Sigmoid colon (tissue), 4 donors: ENCODE measurements at regions not wholly inside any gene's neighbourhood (a gene's known extent, or its start where the extent isn't known, plus 50 kb on each side); places are given as distances from the start of the nearest gene placed in this dataset.

Experiments used
- EP300 ChIP-seq, 4 donors: sonication (generic); formaldehyde crosslinking; IDR thresholded peaks; one replicate each; pipeline ENCODE4 v1.6.1; 2017; ENCODE audit warnings: antibody characterized with exemption in 4 of 4
- POLR2A ChIP-seq, 2 donors: fragments of 450-650 bp; IDR thresholded peaks; one replicate each; pipeline ENCODE4 v1.6.1; 2016; ENCODE audit warnings: antibody characterized with exemption in 2 of 2, mild to moderate bottlenecking in 2 of 2, moderate library complexity in 2 of 2
- TF ChIP-seq, protein P1 (sequence below), 4 experiments: fragments of 450-650 bp in 3 of 4; fragments of 200-600 bp in 1 of 4; IDR thresholded peaks; one replicate each; pipeline ENCODE4 v1.5.1; 2016 to 2019; ENCODE audit warnings: antibody characterized with exemption in 4 of 4, mild to moderate bottlenecking in 3 of 4, moderate library complexity in 2 of 4

DNA sequence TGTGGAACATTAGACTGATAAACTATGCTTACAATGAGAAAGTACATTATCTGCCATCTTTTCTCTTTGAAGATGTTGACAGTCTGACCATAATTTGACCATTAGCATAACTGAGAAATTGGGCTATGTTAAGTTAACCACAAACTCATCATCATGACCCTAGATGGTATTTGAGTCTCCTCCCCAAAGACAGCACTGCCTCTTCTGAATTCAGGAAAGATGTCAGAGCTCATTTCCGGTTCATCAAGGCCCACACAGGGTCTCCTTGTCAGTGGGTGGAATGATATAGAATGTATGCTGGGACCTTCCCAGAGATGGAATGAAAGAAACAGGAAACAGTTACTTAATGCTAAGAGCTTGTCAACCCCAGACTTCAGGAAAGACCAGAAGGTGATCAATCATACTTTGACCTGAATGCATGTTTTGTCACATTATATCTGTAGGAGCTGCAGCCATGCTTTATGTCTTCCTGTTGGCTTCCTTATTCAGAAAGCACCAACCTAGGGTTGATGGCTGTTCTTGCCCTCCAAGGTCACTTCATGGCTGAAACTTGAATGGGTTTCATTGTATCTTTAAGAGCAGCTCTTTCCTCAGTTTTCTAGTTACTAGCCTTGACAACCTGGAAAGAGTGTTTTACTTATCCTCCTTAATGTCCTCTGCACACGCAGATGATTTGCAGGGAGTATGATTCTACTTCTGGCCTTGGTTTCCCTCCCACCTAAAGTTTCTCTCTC lies 99.1 kb upstream of the NEUROD1 start:
- TF ChIP-seq, protein P1, sequence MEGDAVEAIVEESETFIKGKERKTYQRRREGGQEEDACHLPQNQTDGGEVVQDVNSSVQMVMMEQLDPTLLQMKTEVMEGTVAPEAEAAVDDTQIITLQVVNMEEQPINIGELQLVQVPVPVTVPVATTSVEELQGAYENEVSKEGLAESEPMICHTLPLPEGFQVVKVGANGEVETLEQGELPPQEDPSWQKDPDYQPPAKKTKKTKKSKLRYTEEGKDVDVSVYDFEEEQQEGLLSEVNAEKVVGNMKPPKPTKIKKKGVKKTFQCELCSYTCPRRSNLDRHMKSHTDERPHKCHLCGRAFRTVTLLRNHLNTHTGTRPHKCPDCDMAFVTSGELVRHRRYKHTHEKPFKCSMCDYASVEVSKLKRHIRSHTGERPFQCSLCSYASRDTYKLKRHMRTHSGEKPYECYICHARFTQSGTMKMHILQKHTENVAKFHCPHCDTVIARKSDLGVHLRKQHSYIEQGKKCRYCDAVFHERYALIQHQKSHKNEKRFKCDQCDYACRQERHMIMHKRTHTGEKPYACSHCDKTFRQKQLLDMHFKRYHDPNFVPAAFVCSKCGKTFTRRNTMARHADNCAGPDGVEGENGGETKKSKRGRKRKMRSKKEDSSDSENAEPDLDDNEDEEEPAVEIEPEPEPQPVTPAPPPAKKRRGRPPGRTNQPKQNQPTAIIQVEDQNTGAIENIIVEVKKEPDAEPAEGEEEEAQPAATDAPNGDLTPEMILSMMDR (IDR thresholded peaks at IDR 0.05), result no peak
- no peak for TF ChIP-seq EP300 (IDR thresholded peaks at IDR 0.05)
- TF ChIP-seq POLR2A (IDR thresholded peaks at IDR 0.05), result no peak
